Muscle of leg (tissue), 3 donors: ENCODE measurements at regions not wholly inside any gene's neighbourhood (a gene's known extent, or its start where the extent isn't known, plus 50 kb on each side); places are given as distances from the start of the nearest gene placed in this dataset.

Experiments
- DNase-seq: peaks from one replicate; pipeline ENCODE4 v3.0.0; 2013
- H3K27ac ChIP-seq: one replicate; pipeline ENCODE4 v1.5.1; 2013; ENCODE audit warnings: mild to moderate bottlenecking, low read length, control low read depth
- H3K27me3 ChIP-seq: one replicate; pipeline ENCODE4 v1.6.1; 2013; ENCODE audit warnings: low read length; ENCODE audit not compliant: control insufficient read depth, insufficient read depth
- H3K36me3 ChIP-seq: one replicate; pipeline ENCODE4 v1.6.1; 2013; ENCODE audit warnings: low read length; ENCODE audit not compliant: control insufficient read depth, insufficient read depth
- H3K4me1 ChIP-seq: one replicate; pipeline ENCODE4 v1.6.1; 2013; ENCODE audit warnings: low read length; ENCODE audit not compliant: control insufficient read depth, insufficient read depth
- H3K4me3 ChIP-seq: one replicate; pipeline ENCODE4 v1.5.1; 2013; ENCODE audit warnings: low read length, control low read depth
- H3K9me3 ChIP-seq: replicated peaks from 2 replicates; pipeline ENCODE4 v1.6.1; 2013; ENCODE audit warnings: low read depth, low read length; ENCODE audit not compliant: control insufficient read depth
- WGBS: methylation state at CpG from one replicate; pipeline ENCODE4 v1.1.5; 2013; ENCODE audit warnings: missing lambda C conversion rate; ENCODE audit not compliant: insufficient coverage; 5-methylcytosine and 5-hydroxymethylcytosine counted together

DNA sequence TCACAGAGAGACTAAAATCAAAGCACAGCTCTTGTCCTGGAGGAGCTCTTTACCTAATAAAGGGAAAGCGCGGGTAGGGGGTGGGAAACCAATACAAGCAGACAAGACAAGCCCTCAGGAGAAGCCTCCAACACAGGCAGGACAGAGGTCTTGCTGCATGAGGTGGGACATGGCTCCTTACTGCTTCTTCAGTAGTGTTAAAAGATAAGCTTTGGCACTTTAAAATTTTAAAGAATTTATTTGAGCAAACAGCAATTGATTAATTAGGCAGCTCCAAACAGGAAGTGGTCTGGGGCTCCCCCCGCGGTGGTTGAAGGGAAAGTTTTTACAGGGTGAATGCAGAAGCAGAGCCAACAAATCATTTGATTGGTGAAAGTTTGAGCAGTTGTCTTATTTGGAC lies 50.3 kb upstream of the MACC1 start:
- Histone ChIP-seq H3K4me1 (peaks cover 3% of the 10 kb centered on the region), H3K4me3 (no peak overlapping the region), H3K9me3 (no peaks in the 10 kb centered on the region), H3K27me3 (no peaks in the 10 kb centered on the region), H3K36me3 (no peaks in the 10 kb centered on the region), H3K27ac (no peak overlapping the region)
- DNase-seq: no peak
- 33% methylated on average over 2 of the region's 4 CpGs for WGBS

DNA sequence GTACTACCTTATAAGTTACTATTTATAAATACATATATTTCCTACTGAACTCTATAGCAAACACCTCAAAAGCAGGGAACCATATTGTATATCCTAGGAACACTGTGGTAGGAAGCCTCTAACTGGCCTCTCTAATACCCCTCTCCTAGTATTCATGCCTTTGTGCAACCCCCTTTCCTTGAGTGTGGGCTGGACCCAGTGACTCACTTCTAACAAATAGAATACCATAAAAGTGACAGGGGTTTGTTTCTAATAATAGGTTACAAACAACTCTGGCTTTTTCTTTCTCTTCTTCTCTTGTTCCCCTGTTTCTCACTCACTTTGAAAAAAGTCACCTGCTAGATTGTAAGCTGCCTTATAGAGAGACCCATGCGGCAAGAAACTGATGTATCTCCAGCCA lies 51.6 kb upstream of the MACC1 start:
- Histone ChIP-seq H3K27ac (no peak overlapping the region), H3K9me3 (no peaks in the 10 kb centered on the region), H3K4me3 (no peak overlapping the region), H3K27me3 (no peaks in the 10 kb centered on the region), H3K4me1 (peaks cover 3% of the 10 kb centered on the region), H3K36me3 (no peaks in the 10 kb centered on the region)
- WGBS: 83% methylated on average over 1 of the region's 1 CpG
- no peak for DNase-seq

DNA sequence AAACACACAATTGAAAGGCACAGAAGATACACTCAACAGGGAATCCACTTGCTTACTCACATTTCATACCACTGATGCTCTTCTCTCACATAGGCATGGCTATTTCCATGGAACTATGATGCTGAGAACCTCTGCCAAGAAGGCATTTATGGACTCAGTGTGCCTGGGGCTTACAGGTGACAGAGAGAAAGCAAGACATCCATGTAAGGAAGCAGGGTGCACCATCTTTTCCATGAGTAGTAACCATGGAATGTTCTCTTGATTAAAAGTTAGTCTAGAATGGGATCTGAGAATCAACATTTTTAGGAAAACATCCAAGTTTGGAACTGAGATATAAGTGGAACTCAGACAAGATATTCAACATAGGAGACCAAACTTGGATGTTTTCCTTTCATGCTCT lies 52.5 kb upstream of the MACC1 start:
- peak; percentile 7 for DNase-seq
- Histone ChIP-seq H3K9me3 (no peaks in the 10 kb centered on the region), H3K4me3 (no peak overlapping the region), H3K4me1 (peaks cover 3% of the 10 kb centered on the region), H3K27me3 (no peaks in the 10 kb centered on the region), H3K36me3 (no peaks in the 10 kb centered on the region), H3K27ac (no peak overlapping the region)

DNA sequence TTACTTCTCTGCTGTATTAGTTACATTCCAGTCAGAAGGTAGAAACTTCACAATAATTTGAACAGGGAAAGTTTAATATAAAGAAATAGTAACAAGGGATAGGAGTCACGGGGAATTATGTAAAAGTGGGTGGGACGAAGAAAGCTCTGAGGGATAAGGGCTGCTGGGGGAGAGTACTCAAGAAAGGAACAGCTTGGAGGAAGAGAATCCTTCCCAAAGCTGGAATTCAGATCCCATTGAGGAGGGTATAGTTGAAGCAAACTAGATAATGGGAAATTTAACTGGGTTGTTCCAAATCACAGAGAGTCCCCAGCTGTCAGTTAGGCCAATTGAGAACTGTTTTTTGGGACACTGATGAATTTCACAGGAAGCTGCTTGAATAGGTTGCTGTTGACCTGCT lies 53.2 kb upstream of the MACC1 start:
- DNase-seq: no peak
- Histone ChIP-seq H3K4me1 (peaks cover 3% of the 10 kb centered on the region), H3K27me3 (no peaks in the 10 kb centered on the region), H3K27ac (no peak overlapping the region), H3K9me3 (no peaks in the 10 kb centered on the region), H3K36me3 (no peaks in the 10 kb centered on the region), H3K4me3 (no peak overlapping the region)
- 53% methylated on average over 2 of the region's 2 CpGs for WGBS

DNA sequence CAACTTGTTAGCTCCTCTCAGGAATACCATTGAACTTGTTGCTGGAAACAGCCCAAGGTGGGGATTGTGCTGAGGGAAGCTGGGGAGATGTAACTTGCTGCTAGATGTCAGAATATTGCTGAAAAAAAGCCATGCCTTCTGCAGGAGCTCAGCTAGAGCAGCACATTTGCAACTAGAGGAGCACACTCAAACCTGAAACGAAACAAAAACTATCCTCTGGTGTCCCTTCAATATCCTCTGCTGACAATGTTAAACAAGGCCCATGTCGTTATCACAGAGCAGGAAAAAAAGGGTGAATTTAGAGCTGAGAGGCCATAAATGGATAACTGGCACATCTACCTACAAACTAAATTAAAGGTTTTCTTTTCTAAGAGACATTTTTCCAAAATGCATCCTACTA lies 53.7 kb upstream of the MACC1 start:
- Histone ChIP-seq H3K27me3 (no peaks in the 10 kb centered on the region), H3K27ac (no peak overlapping the region), H3K4me3 (no peak overlapping the region), H3K36me3 (no peaks in the 10 kb centered on the region), H3K9me3 (no peaks in the 10 kb centered on the region), H3K4me1 (peaks cover 3% of the 10 kb centered on the region)
- 20% methylated on average over 1 of the region's 2 CpGs for WGBS
- DNase-seq: peak; percentile 39

DNA sequence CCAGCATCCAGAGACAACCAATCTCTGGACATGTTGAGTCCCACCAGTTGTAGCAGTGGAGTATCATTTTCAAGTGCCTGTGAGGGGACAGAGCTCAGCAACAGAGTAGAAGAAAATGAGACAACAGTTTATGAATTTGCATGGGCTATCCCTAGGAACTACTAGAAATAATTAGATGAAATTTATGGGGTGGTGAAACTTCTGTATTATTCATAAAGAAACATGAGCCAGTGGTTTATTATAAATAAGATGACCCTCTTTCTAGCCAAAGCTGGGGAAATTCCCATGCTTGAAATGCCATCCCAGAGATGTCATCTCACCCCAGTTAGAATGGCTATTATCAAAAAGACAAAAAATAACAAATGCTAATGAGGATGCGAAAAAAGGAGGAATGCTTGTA lies 55.1 kb upstream of the ITGB8 start:
- Histone ChIP-seq H3K4me3 (no peak overlapping the region), H3K27ac (no peak overlapping the region), H3K9me3 (no peaks in the 10 kb centered on the region), H3K4me1 (peaks cover 2% of the 10 kb centered on the region), H3K36me3 (no peaks in the 10 kb centered on the region), H3K27me3 (no peaks in the 10 kb centered on the region)
- no peak for DNase-seq
- WGBS: no CpG with 5 or more reads among the region's 1 CpG

DNA sequence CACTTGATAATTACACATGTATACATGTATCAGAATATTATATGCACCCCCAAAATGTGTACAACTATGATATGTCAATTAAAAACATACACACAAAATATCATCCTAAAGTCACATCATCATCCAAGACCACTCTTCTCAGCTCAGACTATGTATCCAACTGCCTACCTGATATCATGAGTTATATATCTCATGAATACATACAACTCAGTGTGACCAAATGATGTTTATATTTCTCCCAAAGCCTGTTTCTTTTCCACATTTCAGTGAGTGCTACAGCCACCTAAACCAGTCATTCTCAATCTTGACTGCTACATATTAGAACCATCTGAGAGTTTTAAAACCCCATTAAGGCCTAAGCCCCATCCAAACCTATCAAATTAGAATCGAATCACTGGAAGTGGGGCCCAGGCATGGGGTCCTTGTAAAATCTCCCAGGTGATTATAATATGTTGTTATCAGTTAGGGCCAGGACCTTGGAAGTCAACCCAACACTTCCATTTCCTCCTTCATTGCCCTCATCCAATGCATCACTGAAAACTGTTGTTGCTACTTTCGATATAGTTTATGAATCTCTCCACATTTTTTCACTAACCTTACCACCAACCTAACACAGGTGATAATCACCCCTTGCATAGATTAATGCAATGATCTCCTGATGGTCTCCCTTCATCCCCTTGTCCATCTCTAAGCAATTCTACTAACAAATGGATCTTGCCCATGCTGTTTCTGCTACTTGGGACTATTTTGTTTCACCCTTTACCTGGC lies 53.8 kb upstream of the ITGB8 start:
- WGBS: 100% methylated on average over 1 of the region's 2 CpGs
- DNase-seq: no peak
- no peak overlapping the region for H3K27ac ChIP-seq
- H3K36me3 ChIP-seq: no peaks in the 10 kb centered on the region
- H3K4me1 ChIP-seq: no peaks in the 10 kb centered on the region
- H3K4me3 ChIP-seq: no peak overlapping the region
- no peaks in the 10 kb centered on the region for H3K27me3 ChIP-seq
- no peaks in the 10 kb centered on the region for H3K9me3 ChIP-seq

DNA sequence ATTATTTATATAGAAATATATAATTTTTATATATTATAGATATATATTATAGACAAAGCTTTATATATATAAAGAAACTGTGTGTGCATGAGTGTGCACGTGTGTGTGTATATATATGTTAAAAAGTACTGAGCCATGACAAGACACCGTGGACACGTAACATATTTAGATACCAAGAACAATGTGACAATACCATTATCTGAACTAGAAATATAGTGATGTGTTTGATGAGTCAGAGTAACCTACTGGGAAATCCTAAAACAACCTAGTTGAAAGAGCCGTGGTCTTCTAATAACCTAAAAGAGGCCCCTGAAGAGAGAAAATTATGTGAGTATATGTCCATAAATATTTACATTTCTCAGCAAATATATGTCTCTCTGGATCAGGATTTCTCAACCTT lies 50.7 kb upstream of the ITGB8 start:
- no peak overlapping the region for H3K27ac ChIP-seq
- H3K27me3 ChIP-seq: no peaks in the 10 kb centered on the region
- no peaks in the 10 kb centered on the region for H3K36me3 ChIP-seq
- H3K4me3 ChIP-seq: no peak overlapping the region
- H3K9me3 ChIP-seq: no peaks in the 10 kb centered on the region
- no peaks in the 10 kb centered on the region for H3K4me1 ChIP-seq
- no peak for DNase-seq
- WGBS: no CpG with 5 or more reads among the region's 4 CpGs

DNA sequence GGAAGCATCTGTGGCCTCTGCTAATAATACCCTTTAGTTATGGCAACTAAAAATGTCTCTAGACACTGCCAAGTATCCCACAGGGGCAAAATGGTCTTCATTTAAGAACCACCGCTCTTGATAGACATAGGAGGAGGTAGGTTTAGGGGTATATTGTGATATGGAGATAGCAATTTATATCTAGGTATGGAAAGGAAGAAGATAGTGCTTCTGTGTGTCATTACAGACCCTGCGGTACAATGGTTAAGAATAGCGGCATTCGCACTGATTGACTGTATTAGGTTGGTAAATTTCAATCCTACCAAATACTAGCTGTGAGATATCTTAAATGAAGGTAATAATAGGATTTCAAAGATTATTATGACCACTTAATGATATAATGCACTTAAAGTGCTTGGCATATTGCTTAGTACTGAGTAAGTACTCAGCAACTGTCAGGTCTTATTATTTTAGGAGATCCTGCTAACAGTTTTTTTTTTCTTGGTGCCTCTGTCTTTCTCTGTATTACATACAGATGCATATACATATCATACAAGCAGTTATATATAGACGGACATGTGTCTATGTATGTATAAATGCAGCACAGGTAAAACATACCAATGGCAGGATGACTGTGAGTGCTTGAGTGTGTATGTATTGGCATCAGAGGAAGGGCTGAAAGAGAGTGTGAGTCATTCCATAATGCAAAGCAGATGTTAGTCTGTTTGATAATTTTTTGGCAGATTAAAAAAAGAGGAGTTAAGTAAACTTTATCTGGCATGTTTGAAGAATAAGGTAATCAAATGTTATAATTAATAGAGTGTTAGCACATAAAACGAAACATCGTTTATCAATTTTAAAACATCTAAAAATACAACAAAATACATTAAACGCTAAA lies 50.0 kb upstream of the ITGB8 start:
- peak; percentile 31 for DNase-seq
- H3K9me3 ChIP-seq: no peaks in the 10 kb centered on the region
- H3K36me3 ChIP-seq: no peaks in the 10 kb centered on the region
- no peaks in the 10 kb centered on the region for H3K27me3 ChIP-seq
- 67% methylated on average over 1 of the region's 8 CpGs for WGBS
- H3K27ac ChIP-seq: no peak overlapping the region
- no peaks in the 10 kb centered on the region for H3K4me1 ChIP-seq
- no peak overlapping the region for H3K4me3 ChIP-seq
